Stimulated activated CD4-positive, alpha-beta T cell treated with anti-CD3 and anti-CD28 coated beads, Interleukin-4, amount 100 ng/mL, for 4 hours (primary cell): ENCODE measurements at regions not wholly inside any gene's neighbourhood (a gene's known extent, or its start where the extent isn't known, plus 50 kb on each side); places are given as distances from the start of the nearest gene placed in this dataset.
"Not testable (repeated sequence)": the region's sequence is repeated elsewhere in the genome, so short reads cannot be mapped to it uniquely, and the experiment has no call there.

Experiments used
- DNase-seq, 2 experiments: peaks; one replicate each; pipeline ENCODE4 v3.0.0-alpha.2; 2020

DNA sequence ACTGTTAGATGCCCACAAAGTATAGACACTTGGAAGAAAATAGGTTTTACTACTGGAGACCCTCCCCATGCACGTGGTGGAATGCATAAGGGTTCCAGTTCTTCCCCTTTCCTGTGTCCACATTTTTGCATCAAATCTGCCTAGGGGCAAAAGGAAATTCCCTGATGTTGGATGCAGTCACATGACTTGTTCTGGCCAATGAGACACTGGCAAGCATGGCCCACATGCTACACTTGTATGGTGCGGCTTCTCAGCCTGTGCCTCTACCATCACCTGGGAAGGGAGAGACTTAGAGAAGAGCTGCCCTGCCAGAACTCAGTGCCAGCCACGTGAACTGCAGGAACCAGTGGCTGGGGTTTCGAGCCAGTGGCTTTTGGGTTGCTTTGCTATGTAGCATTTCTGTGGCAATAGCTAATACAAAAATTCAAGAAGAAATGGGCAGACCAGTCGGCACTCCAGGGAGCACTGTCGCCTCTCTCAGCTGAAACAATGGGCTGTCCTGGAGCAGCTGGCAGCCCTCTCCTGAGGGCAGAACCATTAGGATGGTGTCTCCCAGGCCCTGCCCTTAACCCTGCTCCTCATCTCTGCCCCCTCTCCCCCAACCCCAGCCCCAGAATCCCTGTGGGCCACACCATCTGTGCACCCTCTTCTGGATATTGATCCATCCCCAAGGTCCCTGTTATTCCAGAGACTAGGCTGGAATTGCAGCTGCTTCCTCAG is 634.0 kb downstream of the UQCRFS1 start:
- DNase-seq = no peak

- DNase-seq = no peak
Observed at GRCh38 chr19:28578208-28578607, 634.7 kb downstream of the UQCRFS1 start.

DNA sequence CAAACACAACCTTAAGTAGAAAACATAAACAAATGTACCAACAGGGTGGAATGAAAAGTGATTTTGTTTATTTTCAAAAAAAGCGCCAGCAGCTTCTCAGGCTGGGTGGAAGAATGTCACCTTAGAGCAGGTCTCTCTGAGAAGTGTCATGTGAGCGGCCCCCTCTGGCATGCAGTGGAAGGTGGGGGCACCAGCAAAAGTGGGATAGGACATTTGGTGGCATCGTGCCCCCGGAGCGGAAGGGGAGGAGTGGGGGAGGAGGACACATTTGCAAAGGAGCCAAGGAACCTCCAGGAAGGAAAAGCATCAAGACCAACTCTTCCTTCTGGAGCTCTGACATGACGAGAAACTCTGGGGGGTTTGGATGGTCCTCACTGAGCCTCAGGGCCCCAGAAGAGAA is 635.3 kb downstream of the UQCRFS1 start:
- no peak for DNase-seq

GRCh38 chr19:28577233-28577632 is 635.7 kb downstream of the UQCRFS1 start:
- DNase-seq = no peak

DNA sequence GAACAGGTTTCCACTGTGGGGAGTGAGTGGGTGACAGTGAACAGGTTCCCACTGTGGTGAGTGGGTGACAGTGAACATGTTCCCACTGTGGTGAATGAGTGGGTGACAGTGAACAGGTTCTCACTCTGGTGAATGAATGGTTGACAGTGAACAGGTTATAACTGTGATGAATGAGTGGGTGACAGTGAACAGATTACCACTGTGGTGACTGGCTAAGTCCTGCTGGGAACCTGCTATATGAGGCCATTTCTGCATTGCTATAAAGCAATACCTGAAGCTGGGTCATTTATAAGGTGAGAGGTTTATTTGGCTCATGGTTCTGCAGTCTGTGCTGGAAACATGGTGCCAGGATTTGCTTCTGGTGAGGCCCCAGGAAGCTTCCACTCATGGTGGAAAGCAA is 637.1 kb downstream of the UQCRFS1 start:
- no peak for DNase-seq

- DNase-seq = not testable (repeated sequence)
Observed at GRCh38 chr19:28575312-28575711, 637.6 kb downstream of the UQCRFS1 start.

DNA sequence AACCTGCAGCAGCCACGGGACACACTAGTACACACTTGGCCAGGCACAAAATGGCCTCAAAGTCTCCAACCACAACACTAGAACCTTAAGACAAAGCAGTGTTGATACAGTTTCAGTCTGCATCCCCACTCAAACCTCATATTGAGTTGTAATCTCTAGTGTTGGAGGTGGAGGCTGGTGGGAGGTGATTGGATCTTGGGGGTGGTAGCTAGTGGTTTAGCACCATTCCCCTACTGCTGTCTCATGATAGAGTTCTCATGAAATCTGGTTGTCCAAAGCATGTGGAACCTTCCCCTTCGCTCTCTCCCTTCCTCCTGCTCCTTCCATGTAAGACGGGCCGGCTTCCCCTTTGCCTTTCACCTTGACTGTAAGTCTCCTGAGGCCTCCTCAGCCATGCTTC is 638.7 kb downstream of the UQCRFS1 start:
- no peak for DNase-seq

DNA sequence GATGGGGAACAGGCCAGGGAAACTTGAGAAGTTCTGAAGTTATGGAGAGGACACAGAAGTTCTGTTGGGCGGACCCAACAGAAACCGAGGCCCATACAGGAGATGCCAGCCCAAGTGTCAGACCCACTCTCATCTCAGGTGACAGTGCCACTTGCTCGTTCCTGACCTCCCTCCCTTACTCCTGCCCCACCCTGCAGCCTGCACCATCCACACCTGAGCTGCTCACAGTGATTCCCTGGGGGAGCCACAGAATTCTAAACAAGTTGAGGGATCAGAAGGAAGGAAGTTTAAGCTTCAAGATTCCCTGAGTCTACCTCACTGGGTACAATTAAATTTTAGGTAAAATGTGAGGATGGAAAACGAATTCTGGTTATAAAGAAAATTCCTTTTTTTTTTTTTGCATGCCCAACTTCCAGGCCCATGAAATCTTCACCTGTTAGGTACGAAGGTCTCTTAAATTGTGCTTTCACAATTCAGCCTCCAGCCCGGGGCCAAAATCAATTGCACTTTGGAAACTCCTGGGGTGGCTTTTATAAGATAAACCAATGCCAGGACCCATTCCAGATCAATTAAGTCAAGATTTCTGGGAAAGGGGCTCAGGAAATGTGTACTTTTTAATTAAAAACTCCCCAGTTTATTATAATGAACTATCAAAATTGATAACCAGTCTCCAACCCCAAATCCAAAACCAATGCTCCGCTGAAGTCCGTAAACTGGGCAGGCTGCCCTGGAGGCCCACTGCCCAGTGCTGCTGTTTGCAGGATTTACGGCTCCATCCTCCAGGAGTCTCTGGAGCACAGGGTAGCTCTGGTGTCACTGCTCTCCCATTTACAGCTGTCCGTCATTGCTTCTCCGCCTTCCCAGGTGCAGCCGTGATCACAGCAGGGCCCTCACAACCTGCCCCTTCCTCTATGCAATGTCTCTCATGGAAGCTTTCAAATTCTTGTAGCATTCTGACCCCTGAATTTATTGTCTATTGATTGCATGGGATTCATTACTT is 643.5 kb downstream of the UQCRFS1 start:
- DNase-seq = no peak

DNA sequence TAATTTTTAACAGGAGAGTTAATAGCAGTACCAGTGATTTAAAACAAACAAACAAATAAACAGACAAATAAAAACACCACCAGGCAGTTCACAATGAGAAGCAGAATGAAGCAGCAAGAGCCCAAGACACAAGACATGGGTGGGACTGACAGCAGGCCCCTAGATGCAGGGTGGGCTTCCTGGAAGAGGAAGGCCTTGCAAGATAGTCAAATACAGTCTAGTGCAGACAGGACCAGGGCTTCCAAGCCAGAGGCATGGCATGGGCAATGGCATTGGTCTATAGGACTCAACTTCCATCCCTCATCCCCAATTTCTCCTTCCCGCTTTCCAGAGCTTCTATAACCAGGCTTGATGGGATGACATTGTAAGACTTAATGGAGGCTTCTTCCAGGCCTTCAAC is 645.1 kb downstream of the UQCRFS1 start:
- no peak for DNase-seq

- no peak for DNase-seq
Observed at GRCh38 chr19:28563964-28564921, 648.7 kb downstream of the UQCRFS1 start.

GRCh38 chr19:28560786-28561185 is 652.2 kb downstream of the UQCRFS1 start:
- DNase-seq = no peak

GRCh38 chr19:28558783-28559182 is 654.2 kb downstream of the UQCRFS1 start:
- DNase-seq = no peak

DNA sequence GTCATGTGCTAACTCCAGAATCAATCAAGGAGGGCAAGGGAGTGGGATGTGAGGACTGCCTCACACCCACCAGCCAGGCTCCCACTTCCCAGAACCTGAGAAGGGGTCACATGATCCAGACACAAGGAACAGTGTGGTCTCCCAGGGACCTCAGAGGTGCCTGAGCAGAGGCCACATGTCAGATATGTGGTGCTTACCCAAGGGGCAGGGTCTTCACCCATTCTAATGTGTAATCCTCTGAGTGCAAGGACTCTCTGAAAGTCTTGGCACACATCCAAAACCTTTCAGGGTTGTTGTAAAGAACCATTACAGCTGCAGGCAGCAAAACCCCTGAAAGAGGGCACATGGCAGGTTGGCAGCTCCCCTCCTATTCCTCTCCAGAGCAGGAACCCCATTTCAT is 656.6 kb downstream of the UQCRFS1 start:
- DNase-seq = no peak

GRCh38 chr19:28555317-28555716 is 657.6 kb downstream of the UQCRFS1 start:
- no peak for DNase-seq

DNA sequence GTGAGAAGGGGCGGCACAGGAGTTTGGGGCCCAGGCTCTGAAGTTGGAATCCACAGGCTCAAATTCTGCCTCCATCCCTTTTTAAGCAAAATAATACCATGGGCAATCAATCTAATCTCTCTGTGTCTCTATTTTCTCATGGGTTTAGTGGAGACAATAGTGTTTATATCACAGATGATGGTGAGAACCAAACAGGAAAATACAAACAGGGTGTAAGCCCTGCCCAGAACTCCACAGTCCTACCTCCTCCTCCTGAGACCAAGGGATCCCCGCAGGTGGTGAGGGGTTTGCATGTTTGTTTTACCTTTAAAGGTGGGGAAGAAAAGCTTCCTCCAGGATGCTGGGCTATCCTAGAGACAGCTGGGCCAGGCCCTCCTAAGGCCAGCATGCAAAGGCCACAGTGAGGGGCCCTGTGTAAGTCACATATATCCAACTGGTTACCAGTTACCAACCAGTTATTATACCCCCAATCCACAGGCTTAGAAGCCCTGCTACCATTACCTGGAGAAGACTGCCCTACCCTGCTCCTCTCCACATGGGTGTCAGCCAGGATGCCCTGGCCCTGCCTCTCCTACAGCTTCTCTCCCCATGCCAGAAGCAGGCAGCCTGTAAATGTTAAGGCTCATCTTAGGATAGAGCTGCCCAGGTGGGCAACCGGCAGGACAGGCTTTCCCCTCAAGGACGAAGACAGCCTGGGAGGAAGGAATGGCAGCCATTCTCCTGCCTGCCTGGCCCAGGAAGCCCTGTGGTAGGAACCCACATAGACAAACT is 658.4 kb downstream of the UQCRFS1 start:
- DNase-seq = no peak

DNA sequence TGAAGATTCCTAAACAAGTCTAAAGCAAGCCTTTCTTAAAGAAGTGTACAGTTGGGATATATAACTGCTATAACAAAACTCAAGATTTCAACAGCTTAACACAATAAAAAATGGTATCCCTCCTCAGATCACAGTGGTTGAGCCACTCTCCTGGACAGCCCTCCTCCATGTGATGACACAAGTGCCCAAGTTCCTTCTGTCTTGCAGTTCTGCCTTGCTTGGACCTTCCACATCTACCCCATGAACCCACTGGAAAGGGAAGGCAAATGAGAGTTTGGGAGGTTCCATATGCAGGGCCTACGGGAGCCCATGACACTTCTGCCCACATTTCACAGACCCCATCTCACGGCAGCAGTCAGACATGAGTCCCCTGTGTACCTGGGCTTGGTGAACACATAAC is 659.2 kb downstream of the UQCRFS1 start:
- DNase-seq = no peak

- DNase-seq = no peak
Observed at GRCh38 chr19:28553005-28553404, 659.9 kb downstream of the UQCRFS1 start.

- DNase-seq = no peak
Observed at GRCh38 chr19:28549680-28550277, 663.2 kb downstream of the UQCRFS1 start.

- no peak for DNase-seq
Observed at GRCh38 chr19:28546148-28546685, 666.7 kb downstream of the UQCRFS1 start.

- DNase-seq = not testable (repeated sequence)
Observed at GRCh38 chr19:28545397-28545796, 667.6 kb downstream of the UQCRFS1 start.
